NCI-H2196 treated with DMSO at 0.1 percent for 48 hours (cell line): ENCODE measurements at regions not wholly inside any gene's neighbourhood (a gene's known extent, or its start where the extent isn't known, plus 50 kb on each side); places are given as distances from the start of the nearest gene placed in this dataset.
"Not testable (repeated sequence)": the region's sequence is repeated elsewhere in the genome, so short reads cannot be mapped to it uniquely, and the experiment has no call there.

Experiments
- DNase-seq: peaks from one replicate; lab custom pipeline; 2025; ENCODE audit not compliant: unreplicated experiment; lab: John Stamatoyannopoulos, UW

DNA sequence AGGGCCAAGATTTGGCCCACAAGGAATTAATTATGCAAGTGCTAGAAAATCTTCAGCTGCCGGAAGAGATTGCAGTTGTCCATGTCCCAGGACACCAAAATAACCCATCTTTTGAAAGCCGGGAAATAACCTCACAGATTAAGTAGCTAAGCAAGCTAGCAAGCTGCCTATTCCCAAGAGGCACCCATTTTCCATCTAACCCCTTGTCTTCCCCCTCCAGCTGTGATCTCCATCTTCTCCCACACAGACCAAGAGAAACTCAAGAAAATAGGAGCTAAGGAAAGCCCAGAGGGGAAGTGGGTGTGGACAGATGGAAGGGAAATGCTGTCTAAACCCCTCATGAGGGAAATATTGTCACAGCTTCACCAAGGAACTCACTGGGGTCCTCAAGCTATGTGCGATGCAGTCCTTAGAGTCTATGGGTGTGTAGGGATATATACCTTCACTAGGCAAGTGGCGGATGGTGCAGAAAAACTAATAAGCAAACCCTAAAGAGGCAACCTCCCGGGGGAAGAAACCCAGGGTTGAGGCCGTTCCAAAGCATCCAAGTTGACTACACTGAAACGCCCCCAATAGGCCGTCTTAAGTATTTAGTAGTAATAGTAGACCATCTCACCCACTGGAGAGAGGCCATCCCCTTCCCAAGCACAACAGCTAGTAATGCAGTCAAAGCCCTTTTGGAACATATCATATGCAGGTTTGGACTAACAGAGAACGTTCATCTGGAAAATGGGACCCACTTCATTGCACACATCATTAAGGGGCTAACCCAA is 64.3 kb upstream of the PRSS16 start:
- no peak for DNase-seq

DNA sequence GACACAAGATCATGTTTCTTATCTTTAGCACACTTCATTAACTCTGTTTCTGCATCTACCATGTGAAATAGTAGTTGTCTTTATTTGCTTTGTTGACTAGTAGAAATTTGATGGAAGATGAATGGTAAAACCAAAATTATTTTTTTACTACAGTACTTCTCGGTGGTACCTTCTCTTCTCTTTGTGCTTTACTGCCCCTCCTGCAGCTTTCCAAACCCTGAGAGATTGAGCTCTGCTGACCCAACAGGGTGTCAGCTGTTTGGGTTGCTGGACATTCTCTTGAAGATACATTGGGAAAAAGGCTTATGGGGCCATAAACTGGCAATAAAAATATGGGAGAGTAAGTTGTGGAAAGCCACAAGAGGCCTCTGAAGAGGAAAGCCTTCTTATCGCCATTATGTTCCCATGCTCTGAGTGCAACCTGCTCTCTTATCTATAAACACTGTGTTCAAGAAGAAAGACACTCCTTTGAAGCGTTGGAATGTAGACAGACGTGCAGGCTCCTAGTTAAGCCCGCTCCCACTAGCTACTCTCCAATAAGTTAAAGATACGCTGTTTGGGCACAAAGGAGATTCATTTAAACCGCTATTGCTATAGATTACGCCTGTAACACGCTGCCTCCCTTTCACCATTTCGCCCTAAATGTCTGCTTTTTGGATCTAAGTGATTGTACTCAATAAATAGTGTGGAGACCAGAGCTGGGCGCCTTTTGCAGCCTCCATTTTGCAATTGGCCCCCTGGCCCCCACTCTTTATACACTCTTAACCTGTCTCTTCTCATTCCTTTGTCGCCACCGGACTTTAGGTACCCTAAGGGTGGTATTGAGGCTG is 60.1 kb upstream of the PRSS16 start:
- DNase-seq, result no peak

DNA sequence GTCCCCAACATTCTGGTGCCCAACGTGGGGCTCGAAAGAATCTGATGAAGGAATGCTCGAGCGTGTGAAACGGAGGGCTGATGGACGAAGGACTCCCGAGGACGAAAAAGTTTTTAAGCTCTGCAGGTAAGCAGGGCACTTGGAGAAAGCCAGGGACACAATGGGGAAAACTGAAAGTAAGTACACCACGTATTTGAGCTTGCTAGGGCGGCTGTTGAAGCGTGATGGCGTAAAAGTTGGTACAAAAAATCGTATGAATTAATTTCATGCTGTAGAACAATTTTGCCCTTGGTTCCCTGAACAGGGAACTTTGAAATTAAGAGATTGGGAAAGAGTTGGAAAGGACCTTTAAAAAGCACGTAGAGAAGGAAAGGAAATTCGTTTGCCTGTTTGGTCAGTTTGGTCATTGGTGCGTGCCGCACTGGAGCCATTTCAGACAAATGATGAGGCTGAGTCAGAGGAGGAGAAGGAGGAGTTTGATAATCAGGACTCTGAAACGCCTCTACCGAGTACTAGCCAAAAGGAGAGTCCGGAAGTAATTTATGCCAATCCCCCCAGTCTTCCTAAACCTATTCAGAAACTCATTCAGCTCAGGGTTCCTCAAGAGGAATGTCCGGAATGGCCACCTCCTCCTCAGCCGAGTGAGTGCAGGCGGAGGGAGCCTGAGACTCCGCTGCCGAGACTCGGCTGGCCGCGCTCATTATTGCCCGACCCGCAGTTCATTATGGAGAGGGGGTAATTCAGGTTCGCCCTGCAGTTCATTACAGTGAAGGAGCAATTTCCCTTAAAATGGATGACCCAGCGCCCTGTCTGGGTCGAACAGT is 59.2 kb upstream of the PRSS16 start:
- DNase-seq, result peak; percentile 51

DNA sequence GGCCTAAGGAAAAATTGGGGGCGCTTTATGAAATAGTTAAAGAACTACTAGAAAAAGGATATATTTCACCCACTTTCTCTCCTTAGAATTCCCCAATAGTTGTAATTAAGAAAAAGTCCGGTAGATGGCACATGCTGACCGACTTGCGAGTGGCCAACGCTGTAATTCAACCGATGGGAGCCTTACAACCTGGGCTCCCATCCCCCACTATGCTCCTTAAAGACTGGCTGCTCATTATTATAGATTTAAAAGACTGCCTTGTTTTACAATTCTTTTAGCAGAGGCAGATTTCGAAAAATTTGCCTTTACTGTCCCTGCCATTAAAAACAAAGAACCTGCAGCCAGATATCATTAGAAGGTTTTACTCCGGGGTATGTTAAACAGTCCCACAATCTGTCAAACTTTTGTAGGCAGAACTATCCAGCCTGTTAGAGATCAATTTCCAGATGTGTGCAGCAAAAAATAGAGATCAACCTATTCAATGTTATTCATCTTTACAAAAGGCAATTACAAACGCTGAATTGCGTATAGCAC is 58.5 kb upstream of the PRSS16 start:
- peak; percentile 68 for DNase-seq

DNA sequence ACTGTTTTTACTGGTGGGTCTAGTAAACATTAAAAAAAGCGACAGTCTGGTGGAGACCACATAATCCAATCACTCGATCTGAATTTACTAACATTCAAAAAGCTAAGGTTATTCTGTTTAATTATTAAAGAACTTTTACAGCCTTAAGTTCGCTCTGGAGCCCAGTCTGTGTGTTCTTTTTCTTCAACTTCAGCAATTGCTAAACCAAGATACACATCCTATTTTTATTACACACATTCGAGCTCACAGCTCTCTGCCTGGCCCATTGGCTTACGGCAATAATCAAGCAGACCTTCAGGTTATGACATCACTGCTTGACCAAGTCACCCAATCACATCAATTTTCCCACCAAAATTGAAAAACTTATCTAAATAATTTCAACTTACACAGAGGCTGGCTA is 57.4 kb upstream of the PRSS16 start:
- no peak for DNase-seq

DNA sequence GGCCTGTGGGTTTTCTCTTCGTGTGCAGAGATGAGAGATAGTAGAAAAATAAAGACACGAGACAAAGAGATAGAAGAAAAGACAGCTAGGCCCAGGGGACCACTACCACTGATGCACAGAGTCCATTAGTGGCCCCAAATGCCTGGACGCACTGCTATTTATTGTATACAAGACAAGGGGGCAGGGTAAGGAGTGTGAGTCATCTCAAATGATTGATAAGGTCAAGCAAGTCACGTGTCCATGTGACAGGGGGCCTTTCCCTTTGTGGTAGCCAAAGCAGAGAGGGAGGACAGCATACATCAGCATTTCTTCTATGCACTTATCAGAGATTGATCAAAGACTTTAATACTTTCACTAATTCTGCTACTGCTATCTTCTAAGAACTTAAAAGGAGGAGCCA is 53.0 kb upstream of the PRSS16 start:
- DNase-seq, result not testable (repeated sequence)

DNA sequence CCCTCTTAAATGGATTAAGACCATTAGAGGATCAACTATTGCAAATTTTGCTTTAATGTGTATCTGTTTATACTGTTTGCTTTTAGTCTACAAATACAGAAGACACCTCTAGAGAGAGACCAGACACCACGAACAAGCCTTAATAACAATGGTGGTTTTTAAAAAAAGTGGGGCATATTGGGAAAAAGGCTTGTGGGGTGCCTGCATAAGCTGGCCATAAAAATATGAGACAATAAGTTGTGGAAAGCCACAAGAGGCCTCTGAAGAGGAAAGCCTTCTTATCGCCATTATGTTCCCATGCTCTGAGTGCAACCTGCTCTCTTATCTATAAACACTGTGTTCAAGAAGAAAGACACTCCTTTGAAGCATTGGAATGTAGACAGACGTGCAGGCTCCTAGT is 52.0 kb upstream of the PRSS16 start:
- DNase-seq, result not testable (repeated sequence)
